CMK (cell line): ENCODE measurements at regions not wholly inside any gene's neighbourhood (a gene's known extent, or its start where the extent isn't known, plus 50 kb on each side); places are given as distances from the start of the nearest gene placed in this dataset.

ENCODE experiments used
- DNase-seq: peaks from one replicate; pipeline ENCODE4 v3.0.0-alpha.2; 2010; ENCODE audit warnings: low read depth

DNA sequence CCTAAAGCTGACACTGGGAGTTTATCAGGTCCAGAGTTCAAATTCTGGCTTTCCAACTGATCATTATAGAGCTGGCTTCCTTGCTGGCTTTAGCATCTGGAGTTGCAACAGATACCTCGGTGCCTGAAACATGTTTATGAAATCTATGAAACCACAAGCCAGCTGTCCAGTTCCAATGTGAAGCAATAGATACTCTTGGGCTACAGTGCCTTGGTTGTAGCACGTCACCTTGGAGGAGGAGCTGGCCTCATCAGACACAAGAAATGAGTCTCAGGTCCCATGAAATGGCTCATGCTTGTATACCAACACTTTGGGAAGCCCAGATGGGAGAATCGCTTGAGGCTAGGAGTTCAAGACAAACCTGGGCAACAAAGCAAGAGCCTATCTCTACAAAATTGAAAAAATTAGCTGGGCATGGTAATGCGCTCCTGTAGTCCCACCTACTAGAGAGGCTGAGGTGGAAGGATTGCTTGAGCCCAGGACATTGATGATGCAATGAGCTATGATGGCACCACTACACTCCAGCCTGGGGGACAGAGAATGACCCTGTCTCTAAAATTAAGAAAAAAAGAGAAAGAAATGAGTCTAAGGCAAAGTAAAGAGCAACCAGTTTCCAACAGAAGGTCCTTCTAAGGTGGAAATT lies 132.5 kb upstream of the ZNF648 start:
- no peak for DNase-seq

DNA sequence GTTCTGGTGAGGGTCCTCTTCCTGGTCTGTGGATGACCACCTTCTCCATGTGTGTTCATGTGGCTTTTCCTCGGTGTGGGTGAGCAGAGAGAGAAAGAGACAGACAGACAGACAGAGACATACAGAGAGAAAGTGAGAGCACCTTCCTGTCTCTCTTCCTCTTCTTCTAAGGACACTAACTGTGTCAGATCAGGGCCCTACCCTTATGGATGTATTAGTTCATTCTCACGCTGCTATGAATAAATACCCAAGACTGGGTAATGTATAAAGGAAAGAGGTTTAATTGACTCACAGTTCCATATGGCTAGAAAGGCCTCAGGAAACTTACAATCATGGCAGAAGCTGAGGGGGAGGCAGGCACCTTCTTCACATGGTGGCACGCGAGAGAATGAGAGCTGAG lies 131.5 kb upstream of the ZNF648 start:
- DNase-seq, result no peak

DNA sequence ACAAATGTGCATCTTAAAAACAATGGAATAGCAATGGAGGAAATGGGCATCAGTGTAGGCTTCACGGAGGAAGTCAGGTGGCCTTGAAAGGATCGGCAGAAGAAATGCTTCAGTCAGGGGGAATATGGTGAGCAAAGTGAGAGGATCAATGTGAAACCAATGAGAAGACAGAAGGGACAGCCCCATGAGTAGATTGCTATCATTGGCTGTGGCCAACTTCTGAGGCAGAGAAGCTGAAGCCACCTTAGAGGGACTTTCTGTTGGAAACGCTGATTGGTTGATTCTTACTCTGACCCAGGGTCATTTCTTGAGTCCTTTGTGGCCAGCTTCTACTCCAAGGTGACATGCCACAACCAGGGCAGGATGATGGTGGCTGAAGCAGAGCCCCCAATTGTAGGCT lies 130.7 kb upstream of the ZNF648 start:
- no peak for DNase-seq

DNA sequence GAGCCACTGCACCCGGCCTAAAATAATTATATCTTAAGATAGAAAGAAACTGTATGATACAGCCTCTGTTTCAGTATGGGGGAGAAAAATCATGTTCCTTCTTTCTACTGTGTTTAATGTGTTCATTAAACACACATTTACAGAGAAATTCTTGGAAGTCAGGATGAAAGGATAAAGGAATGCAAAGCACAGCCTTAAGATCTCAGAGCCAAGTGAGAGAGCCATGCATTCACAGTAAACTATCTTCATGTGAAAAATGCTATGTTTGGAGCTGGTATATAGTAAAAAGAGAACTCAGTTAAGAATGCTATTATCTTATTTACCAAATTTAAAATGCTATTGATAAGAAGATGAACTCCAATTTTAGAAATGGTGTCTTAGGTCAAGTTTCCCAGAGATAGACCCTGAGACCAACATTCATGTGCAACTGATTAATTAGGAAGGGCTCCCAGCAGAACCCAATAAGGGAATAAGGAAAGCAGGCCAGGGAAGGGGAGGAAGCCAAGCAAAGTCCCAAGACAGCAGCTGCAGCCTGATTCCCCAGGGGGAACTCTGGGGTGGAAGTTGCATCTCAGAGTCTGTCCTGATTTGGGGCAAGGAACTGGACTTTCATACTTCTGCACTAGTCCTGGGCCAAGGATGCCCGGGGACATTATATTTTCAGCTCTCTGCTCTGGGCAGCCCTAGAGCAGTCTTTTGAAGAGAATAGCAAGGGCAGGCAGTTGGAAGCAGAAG lies 130.0 kb upstream of the ZNF648 start:
- DNase-seq, result no peak

DNA sequence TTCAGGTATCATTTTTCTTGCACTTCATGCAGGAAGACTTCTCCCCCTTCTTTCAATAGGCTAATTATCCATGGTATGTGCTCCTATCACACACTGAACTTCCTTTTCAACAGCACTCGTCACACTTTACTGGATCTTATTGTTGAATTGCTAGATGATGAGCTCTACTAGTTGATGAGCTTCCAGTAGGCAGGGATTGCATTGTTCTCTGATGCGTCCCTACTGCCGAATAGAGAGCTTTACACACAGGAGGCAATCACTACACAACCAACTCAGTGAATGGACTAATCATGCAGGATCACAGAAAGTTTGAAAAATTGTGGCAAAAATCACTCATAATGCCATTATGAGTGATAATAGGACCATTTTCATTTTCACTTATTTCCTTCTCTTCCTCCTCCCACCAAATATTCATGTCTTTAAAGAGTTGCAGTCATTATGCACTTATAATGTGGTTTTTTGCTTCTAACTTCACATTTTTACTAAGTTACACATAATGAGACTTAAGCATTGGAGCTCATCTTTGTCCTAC lies 128.1 kb upstream of the ZNF648 start:
- DNase-seq, result no peak

DNA sequence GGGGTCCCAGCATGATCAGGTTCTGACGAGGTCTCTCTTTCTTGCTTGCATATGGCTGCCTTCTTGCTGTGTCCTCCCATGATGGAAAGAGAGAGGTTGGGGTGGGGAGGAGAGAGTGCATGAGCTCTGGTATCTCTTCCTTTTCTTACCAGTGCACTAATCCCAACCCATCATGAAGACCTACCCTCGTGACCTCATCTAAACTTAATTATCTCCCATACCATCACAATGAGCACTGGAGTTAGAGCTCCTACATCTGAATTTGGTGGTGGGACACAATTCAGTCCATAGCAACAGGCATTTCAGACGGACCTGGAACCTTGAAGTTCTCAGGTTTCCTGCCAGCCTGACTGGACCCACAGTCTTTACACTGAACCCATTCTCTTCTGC lies 125.2 kb upstream of the ZNF648 start:
- DNase-seq, result no peak

DNA sequence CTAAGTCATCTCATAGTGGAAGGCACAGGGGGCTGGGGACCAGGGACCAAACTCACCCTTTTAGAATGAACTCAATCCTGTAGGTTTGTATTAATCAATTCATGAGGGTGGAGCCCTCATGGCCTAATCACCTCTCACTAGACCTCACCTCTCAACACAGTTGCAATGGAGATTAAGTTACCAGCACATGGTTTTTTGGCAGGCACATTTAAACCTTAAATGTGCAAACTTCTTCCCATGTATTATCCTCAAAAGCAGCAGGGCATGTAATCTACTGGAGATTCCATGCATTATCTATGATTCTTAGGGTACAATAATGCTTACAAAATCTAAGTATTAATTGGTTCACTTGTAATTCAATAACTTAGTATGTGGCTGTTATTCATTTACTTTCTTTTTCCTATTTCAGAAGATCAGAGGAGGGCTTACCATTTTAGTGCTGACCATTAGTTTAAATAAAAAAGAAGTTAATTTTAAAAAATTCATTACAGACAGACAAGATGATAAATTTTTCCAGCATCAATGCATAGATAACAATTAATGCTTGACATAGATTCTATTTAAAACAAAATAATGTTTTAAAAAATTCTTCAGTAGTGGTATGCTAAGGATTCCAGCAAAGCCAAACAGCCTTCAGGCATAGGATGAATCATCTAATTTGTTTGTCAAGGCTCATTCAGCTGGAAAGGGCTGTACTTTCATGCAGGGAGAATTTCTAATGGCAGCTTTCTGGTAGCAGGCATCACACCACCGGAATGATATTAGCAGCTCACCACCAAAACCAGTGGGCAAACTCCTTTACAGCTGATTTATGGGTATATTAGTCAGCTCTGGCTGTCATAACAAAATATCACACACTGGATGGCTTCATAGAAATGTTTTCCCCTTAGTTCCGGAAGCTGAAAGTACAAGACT lies 124.6 kb upstream of the ZNF648 start:
- DNase-seq, result no peak

DNA sequence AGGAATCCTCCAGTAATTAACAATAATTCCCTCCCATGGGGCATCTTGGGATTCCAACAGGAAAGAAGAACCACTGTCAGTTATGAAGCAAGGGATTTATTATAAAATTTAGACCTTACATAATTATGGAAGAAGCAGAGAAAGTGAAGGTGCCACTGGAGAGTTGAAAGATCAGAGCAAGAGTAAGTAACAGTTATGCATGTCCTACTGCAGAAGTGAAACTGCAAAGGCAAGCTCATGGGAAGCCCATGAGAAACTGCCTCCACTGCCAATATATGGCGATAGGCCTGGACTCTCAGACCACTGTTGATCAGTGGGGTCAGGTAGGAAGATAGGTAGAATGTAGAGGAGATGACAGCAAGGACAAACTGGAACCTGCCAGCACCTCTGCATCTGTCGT lies 123.6 kb upstream of the ZNF648 start:
- DNase-seq, result no peak

DNA sequence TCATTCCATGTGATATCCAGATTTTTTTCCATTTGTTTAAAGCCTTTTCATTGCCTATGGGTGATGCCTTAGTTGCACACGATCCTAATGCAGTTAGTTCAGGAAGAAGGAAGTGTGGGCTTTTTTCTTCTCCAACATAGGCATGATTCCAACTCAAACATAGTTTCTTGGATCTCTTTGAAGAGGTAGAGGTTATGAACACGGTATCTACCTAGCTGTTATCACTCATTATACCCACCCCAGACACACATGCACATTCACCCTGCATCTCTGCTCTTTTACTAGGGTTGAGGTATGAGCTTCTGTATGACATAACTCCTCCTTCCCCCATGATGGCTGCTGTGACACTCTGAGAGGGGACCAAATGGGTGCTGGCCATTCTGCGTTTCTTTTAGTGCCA lies 122.1 kb upstream of the ZNF648 start:
- no peak for DNase-seq

DNA sequence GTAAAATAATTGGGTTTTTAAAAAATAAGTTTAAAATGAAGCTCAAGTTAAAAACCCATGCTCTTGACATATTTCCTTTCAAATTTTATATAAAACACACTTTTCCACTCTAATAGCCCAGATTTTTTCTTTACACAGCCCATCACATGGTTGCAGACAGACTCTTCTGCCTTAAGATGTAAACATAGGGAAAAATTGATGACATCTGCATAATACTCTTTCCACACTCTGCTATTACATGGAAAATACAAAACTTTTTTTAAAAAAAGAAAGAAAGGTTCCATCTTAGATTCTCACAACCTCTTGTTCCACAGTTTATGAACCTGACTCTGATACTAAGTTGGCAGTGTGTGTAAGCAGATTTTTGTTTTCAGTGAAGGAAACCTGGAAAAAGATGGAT lies 120.8 kb upstream of the ZNF648 start:
- no peak for DNase-seq

DNA sequence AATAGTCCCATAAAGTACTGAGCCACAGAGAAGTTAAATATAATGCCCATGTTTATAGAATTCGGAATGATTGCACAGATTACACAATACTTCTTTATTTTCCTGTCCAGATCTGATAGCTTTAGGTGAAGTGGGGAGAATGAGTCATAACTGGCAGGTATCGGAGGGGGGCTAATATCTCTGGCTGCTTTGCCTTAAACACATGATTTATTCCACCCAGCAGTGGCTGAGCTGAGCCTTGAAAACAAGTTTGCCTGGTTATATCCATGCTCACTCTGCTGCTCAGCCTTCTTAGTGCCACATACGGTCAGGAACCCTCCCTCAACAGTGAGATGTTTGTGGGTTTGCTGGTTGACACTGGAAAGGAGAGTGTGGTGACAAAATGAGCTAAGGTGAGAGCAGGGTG lies 119.7 kb upstream of the ZNF648 start:
- DNase-seq, result no peak

DNA sequence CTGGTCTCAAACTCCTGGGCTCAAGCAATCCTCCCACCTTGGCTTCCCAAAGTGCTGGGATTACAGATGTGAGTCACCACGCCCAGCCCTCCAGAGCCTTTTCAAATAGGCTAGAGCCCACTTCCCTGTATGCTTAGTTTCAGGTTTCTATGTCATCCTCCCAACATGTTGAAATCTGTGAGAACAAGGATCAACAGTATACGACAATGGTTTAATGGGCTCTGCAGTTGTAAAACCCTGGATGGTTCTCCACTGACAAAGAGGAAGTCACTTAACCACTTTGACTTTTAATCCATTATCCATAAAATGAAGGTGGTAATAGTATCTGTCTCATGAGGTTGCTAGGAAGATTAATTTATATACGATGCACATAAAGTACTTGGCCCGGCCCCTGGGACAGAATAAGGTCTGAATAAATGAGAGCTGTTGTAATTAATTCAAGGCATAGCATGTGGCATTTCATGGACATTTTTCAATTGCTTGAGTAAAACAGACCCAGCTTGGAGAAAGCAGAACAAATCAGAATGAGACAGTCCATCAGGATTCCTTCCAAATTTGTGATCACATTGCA lies 113.9 kb upstream of the ZNF648 start:
- no peak for DNase-seq

DNA sequence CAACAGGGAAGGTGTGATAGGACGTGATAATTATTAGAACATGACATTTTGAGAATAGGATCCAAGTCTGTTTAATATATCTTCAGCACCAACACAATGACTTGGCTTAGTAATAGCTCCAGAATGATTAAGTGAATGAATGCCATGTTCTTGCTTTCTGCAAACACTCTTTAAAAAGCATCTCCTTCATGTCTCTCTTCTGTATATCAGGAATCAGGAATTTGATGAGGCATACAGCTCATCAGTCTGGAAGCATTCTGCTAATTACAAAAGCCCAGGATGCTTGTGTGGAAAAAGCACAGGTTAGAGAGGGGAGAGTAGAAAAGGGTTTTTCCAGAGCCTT lies 113.0 kb upstream of the ZNF648 start:
- DNase-seq, result no peak

DNA sequence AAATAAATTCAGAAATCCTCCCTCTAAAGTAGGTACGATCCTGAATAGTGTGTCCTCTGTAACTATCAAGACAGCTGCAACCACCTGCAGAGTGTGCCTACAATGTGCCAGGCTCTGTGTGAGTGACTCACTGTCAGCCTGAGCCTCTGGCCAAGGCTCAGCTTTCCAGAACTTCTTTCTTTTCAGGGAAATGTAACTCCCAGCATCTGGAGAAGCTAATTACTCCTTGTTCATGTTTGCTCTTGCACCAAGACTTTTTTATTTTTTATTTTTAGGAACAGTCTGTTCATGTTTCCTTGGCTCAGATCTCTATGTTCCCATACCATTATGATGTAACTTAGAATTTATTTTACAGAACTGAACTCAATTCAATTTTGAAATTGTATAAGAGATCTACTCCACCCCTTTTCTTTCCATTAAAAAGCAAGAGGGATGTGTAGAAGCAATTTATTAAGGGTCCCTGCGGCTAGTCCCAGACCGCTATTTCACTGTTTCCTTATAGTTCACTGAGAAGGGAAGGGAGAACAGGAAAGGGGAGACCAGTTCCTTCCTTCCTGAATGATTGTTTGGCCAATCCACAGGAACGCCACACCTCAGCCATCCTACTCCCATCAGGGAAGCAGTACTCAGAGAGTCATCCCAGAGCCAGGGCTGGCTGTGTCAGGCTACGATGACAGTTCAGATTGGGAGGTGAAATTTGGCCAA lies 112.4 kb upstream of the ZNF648 start:
- no peak for DNase-seq

DNA sequence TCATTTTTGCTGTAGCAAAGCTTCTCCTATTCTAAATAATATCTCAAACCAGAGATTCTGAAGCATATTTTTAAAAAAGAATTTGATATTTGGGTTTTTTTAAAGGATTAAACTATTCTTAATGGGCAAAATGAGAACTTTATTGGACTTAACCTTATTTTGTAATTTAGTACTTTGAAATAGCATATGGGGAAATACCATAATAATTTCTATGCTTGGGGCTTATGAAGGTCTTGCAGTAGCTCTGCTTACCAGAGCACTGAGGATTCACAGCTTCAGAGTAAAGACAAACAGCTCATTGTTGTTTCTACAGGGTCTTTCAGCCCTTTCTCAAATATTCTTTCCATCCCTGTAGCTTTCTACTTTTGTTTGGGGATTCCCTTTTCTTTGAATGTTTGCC lies 111.2 kb upstream of the ZNF648 start:
- DNase-seq, result no peak

DNA sequence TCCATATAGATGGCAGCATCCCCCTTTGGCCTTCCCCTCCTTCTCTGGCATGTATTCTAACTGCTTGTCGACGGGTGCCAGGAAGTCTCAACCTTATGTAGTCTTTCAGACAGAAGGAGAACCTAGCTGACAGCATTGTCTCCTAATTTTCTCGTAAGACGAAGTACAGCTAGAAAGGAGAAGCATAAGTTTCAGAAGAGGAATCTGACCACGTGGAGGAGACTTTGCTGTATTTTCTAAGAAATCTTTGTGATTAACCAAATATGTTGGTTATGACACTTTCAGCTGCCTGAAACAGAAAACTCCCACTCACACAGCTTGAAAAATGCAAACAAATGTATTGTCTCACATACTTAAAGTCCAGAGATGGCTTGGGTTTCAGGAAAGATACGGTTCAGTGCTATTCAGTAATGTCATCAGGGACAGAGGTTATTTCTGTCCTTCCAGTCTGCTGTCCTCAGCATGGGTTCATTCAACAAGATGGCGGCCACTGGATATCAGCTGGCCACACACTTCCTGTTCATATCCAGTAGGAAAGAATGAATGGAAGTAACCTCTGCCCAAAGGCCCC lies 109.5 kb upstream of the ZNF648 start:
- DNase-seq, result peak; percentile 39

DNA sequence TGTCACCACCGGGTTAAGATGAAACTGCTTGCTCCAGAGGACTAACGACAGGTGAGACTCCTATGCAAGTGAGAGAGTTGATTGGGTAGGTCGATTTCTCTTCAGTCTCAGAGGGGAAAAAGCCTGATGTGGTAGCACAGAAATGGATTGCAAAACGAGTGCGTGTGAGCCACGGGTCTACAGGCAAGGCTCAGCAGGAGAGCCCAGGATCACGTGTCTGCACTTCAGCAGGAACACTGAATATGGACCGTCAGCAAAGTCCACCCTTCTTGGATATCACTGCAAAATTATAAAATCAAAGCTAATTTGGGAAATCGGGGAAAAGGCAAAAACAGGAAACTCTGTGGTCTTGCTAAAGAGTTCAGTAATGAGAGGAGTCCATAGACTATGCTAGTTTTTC lies 107.7 kb upstream of the ZNF648 start:
- no peak for DNase-seq

DNA sequence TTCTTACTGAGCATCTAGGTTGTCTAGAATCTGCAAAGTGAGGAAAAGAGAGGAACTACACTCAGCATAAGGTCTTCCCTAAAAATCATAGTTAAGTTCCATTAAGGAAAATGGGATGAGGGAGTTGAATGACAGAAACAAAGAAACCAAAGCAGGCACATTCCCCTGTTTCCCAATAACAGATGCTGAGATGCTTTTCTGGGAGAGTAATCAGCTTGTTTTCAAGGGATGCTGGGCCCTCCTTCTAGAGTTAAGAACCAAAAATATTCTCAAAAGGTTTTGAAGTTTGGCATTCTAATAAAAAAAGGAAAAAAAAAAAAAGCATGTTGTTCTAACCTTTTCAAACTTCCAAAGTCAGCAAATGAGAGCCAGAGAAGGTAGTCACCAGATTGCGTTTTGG lies 105.2 kb upstream of the ZNF648 start:
- DNase-seq, result no peak

DNA sequence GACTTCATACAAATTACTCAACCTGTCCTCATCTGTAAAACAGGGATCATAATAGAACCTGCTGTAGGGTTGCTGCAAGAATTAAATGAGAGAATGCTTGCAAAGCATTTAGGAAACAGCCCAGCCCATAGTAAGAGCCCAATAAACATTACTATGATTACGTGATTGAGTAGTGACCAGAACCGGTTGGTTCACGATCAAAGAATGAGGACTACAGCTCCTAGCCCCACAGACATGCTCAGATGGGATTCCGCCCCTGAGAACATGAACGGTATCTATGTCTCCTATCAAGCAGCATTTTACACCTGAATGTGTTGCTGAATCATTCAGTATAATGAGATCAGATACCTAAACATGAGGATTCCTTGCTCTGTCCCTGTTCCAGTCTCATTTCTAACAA lies 104.8 kb upstream of the ZNF648 start:
- DNase-seq, result no peak

DNA sequence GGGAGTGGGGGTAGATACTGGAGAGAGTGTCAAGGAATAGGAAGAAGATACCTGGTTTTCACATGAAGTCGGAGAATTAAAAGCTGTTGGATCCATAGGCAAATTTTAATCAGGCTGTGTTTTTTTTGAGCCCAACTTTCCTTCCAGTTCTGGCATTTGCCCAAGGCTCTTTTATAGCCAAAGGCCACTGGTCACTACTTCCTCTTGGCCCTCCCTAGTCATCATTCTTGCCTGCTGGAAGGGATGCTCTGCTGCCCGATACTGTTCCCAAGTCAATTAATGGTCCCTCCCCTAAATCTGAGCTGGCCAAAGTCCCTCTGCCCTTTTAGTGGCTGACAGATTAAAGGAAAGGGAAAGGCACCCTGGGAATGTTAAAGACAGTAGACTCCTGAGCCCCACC lies 102.8 kb upstream of the ZNF648 start:
- no peak for DNase-seq

DNA sequence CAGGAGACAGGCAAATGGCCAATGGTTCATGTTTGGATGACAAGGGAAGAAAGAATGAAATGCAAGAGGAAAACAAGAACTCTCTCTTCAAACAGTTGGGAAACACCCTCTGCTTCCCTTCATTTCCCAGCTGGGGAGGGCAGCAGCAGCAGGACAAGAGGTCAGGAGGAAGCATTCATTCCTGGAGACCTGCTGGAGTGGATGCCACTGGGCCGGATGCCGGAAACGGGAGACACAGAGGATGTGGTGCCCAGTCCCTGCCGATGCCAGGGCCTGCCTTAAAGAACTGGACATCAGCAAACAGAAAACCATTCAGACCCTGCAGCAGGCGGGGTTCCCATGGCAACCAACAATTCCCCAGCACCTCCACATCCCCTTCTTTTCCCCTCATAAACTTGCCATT lies 102.3 kb upstream of the ZNF648 start:
- no peak for DNase-seq

DNA sequence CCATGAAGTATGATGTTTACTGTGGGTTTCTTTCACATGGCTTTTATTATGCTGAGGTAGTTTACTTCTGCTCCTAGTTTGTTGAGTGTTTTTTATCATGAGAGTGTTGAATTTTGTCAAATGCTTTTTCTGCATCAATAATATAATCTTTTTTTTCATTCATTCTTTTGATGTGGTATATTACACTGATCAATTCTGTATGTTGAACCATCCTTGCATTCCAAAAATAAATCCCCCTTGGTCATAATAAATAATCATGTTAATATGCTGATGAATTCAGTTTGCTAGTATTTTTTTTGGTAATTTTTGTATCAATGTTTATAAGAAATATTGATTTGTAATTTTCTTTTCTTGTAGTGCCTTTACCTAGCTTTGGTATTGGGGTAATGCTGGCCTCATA lies 97.9 kb upstream of the ZNF648 start:
- DNase-seq, result no peak
